ENCODE measurements at regions not wholly inside any gene's neighbourhood (a gene's known extent, or its start where the extent isn't known, plus 50 kb on each side); places are given as distances from the start of the nearest gene placed in this dataset.

- no peaks in the 10 kb centered on the region for H3K79me2 ChIP-seq (ENCODE audit: control insufficient read depth, insufficient read depth, low read length)
- TF ChIP-seq EZH2 (IDR thresholded peaks at IDR 0.05; ENCODE audit: low read length, missing control alignments) (no peak), CTCF (conservative IDR thresholded peaks at IDR 0.05 in 1 of 2, IDR thresholded peaks at IDR 0.05 in 1 of 2; ENCODE audit: low read depth in 1 of 2, low read length in 2 of 2) (no peak)
- no peaks in the 10 kb centered on the region for H4K20me1 ChIP-seq (ENCODE audit: control insufficient read depth, extremely low read depth, insufficient read depth, low read length)
- H3K4me3 ChIP-seq (replicated peaks in 1 of 4; ENCODE audit: control extremely low read depth in 1 of 4, insufficient read depth in 1 of 4, low read depth in 3 of 4, low read length in 4 of 4): no peak overlapping the region
- no peak for DNase-seq (ENCODE audit: low read depth in 2 of 2)
- H3K27ac ChIP-seq (ENCODE audit: insufficient read depth, low read length): no peak overlapping the region
- H3K4me1 ChIP-seq (ENCODE audit: control insufficient read depth, extremely low read depth, insufficient read depth, low read length): no peaks in the 10 kb centered on the region
- no peaks in the 10 kb centered on the region for H3K36me3 ChIP-seq (ENCODE audit: control insufficient read depth, insufficient read depth, low read length)
- H3K9ac ChIP-seq (ENCODE audit: insufficient read depth, low read length): no peak overlapping the region
- no peaks in the 10 kb centered on the region for H3K9me3 ChIP-seq (ENCODE audit: control insufficient read depth, insufficient read depth, low read depth, low read length)
- H3K4me2 ChIP-seq (ENCODE audit: extremely low read depth, insufficient read depth, low read length): no peak overlapping the region
- no peak overlapping the region for H2AFZ ChIP-seq (ENCODE audit: low read length)
- no peaks in the 10 kb centered on the region for H3K27me3 ChIP-seq (ENCODE audit: control insufficient read depth, insufficient read depth, low read length)
These were observed 179.1 kb upstream of the NDST4 start for GRCh38 chr4:115292320-115293092.

- no peaks in the 10 kb centered on the region for H3K9me3 ChIP-seq (ENCODE audit: control insufficient read depth, insufficient read depth, low read depth, low read length)
- H3K27ac ChIP-seq (ENCODE audit: insufficient read depth, low read length): no peak overlapping the region
- no peak for DNase-seq (ENCODE audit: low read depth in 2 of 2)
- H3K36me3 ChIP-seq (ENCODE audit: control insufficient read depth, insufficient read depth, low read length): no peaks in the 10 kb centered on the region
- H2AFZ ChIP-seq (ENCODE audit: low read length): no peak overlapping the region
- H4K20me1 ChIP-seq (ENCODE audit: control insufficient read depth, extremely low read depth, insufficient read depth, low read length): no peaks in the 10 kb centered on the region
- H3K79me2 ChIP-seq (ENCODE audit: control insufficient read depth, insufficient read depth, low read length): no peaks in the 10 kb centered on the region
- H3K4me3 ChIP-seq (replicated peaks in 1 of 4; ENCODE audit: control extremely low read depth in 1 of 4, insufficient read depth in 1 of 4, low read depth in 3 of 4, low read length in 4 of 4): no peak overlapping the region
- H3K27me3 ChIP-seq (ENCODE audit: control insufficient read depth, insufficient read depth, low read length): no peaks in the 10 kb centered on the region
- no peak for TF ChIP-seq CTCF (conservative IDR thresholded peaks at IDR 0.05 in 1 of 2, IDR thresholded peaks at IDR 0.05 in 1 of 2; ENCODE audit: low read depth in 1 of 2, low read length in 2 of 2)
- TF ChIP-seq EZH2 (IDR thresholded peaks at IDR 0.05; ENCODE audit: low read length, missing control alignments): no peak
- no peaks in the 10 kb centered on the region for H3K4me1 ChIP-seq (ENCODE audit: control insufficient read depth, extremely low read depth, insufficient read depth, low read length)
- H3K4me2 ChIP-seq (ENCODE audit: extremely low read depth, insufficient read depth, low read length): no peak overlapping the region
- H3K9ac ChIP-seq (ENCODE audit: insufficient read depth, low read length): no peak overlapping the region
These were observed 174.0 kb upstream of the NDST4 start for GRCh38 chr4:115287426-115287825.

- TF ChIP-seq CTCF (conservative IDR thresholded peaks at IDR 0.05 in 1 of 2, IDR thresholded peaks at IDR 0.05 in 1 of 2; ENCODE audit: low read depth in 1 of 2, low read length in 2 of 2) (no peak), EZH2 (IDR thresholded peaks at IDR 0.05; ENCODE audit: low read length, missing control alignments) (no peak)
- Histone ChIP-seq H4K20me1 (ENCODE audit: control insufficient read depth, extremely low read depth, insufficient read depth, low read length) (no peaks in the 10 kb centered on the region), H3K27ac (ENCODE audit: insufficient read depth, low read length) (no peak overlapping the region)
These were observed 165.9 kb upstream of the NDST4 start for GRCh38 chr4:115279330-115279729.

More at GRCh38 chr4:115279330-115279729, 165.9 kb upstream of the NDST4 start:
- no peak overlapping the region for H3K4me3 ChIP-seq (replicated peaks in 1 of 4; ENCODE audit: control extremely low read depth in 1 of 4, insufficient read depth in 1 of 4, low read depth in 3 of 4, low read length in 4 of 4)
- no peak overlapping the region for H3K9ac ChIP-seq (ENCODE audit: insufficient read depth, low read length)
- no peak for DNase-seq (ENCODE audit: low read depth in 2 of 2)
- H3K4me2 ChIP-seq (ENCODE audit: extremely low read depth, insufficient read depth, low read length): no peak overlapping the region
- H3K9me3 ChIP-seq (ENCODE audit: control insufficient read depth, insufficient read depth, low read depth, low read length): no peaks in the 10 kb centered on the region
- H3K4me1 ChIP-seq (ENCODE audit: control insufficient read depth, extremely low read depth, insufficient read depth, low read length): no peaks in the 10 kb centered on the region
- no peaks in the 10 kb centered on the region for H3K27me3 ChIP-seq (ENCODE audit: control insufficient read depth, insufficient read depth, low read length)
- H3K36me3 ChIP-seq (ENCODE audit: control insufficient read depth, insufficient read depth, low read length): no peaks in the 10 kb centered on the region
- H3K79me2 ChIP-seq (ENCODE audit: control insufficient read depth, insufficient read depth, low read length): no peaks in the 10 kb centered on the region
- H2AFZ ChIP-seq (ENCODE audit: low read length): no peak overlapping the region
